ENCODE measurements at regions not wholly inside any gene's neighbourhood (a gene's known extent, or its start where the extent isn't known, plus 50 kb on each side); places are given as distances from the start of the nearest gene placed in this dataset.

- TF ChIP-seq CTCF (IDR thresholded peaks at IDR 0.05), result no peak
- no peak for TF ChIP-seq POLR2A (IDR thresholded peaks at IDR 0.05)
Measured at GRCh38 chr7:98483964-98484545, 83.2 kb upstream of the BAIAP2L1 start.
